GM21786 (cell line): ENCODE measurements at regions not wholly inside any gene's neighbourhood (a gene's known extent, or its start where the extent isn't known, plus 50 kb on each side); places are given as distances from the start of the nearest gene placed in this dataset.
"Not testable (repeated sequence)": the region's sequence is repeated elsewhere in the genome, so short reads cannot be mapped to it uniquely, and the experiment has no call there.

Experiments
- ATAC-seq: cut with Tn5 transposase; IDR thresholded peaks from one replicate; pipeline ENCODE4 v1.9.1; 2021; ENCODE audit not compliant: unreplicated experiment

DNA sequence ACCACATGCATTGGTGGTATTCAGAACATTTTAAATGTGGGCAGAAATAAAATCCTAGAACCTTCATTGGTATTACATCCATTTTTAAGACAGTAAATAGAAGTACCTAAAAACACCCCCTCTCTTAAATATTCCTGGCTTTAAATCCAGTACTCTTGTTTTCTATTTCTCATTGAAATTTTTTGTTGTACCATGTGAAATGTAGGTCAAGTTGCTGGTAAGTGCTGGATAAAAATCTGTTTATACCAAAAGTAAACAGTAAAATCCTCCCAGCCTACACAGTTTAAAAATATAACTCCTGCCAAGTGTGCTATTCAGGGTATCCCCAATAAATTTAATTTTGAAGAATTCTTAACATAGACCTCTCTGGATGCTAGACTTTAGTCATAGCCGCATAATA is 75.0 kb upstream of the FST start:
- no peak for ATAC-seq

GRCh38 chr5:53406630-53407316 is 73.7 kb upstream of the FST start:
- no peak for ATAC-seq

DNA sequence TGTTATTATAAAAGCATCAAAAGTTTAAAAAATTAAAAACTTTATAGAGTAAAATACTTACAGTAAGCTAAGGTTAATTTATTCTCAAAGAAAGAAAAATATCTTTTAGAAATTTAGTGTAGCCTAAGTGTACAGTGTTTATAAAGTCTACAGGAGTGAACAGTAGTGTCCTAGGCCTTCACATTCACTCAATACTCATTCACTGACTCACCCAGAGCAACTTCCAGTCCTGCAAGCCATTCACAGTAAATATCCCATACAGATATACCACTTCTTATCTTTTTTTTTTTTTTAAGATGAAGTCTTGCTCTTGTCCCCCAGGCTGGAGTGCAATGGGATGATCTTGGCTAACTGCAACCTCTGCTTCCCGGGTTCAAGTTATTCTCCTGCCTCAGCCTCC is 73.1 kb upstream of the FST start:
- no peak for ATAC-seq

GRCh38 chr5:53411388-53411787 is 69.0 kb upstream of the FST start:
- no peak for ATAC-seq

DNA sequence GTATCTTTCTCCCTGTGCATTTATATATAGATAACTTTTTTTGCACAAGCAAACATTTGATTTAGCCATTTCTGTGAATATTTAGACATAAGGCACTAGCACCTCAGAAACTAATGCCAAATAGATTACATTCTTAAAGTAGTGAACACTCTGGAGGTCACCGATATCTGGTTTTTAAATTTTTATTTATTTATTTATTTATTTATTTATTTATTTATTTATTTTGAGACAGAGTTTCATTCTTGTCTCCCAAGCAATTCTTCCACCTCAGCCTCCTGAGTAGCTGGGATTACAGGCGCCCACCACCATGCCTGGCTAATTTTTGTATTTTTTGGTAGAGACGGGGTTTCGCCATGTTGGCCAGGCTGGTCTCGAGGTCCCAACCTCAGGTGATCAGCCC is 67.9 kb upstream of the FST start:
- not testable (repeated sequence) for ATAC-seq

DNA sequence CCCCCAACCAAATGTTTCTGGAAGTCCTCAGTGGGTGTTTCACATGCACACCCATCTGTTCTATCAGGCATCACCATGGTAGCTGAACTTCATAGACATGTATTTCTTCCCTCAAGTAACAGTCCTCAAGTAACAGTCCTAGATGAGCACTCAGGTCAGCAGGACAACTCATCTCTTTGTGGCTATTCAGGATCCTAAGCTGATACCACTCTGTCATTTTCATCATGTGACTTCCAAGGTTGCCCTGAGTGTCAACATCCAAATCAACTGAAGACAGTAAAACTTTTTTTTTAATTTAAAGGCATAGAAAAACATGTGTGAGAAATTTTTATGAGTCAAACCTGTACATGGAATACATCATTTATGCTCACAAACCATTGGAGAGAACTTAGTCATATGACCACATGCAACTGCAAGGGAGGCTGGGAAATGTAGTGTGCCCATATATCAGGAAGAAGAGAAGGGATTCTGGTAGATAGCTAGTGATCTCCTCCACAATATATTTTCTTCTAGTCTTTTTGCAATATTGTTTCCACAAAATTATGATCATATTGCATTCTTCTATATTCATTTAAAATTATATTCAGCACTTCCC is 64.2 kb upstream of the FST start:
- ATAC-seq = no peak

- ATAC-seq = no peak
Measured at GRCh38 chr5:53418409-53418808, 62.0 kb upstream of the FST start.

GRCh38 chr5:53418826-53419658 is 61.4 kb upstream of the FST start:
- ATAC-seq = no peak

- no peak for ATAC-seq
Measured at GRCh38 chr5:53422539-53422938, 57.9 kb upstream of the FST start.

DNA sequence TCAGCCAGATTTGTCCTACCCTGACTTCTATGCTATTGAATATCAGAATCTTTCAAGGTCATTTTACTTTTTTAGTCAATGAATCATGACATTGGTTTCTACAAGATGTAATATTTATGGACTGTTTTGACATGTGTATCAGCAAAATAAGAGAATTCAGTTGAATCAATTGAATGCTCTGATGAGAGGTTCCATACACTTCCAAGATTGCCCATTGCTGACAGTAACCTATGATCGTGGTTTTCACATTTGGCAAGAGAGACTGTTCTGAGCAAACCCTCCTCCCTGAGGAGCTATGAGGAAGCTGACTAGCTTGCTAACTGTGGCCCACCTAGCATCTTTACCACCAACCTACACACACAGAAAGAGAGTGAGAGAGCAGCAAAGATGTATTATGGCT is 56.7 kb upstream of the FST start:
- no peak for ATAC-seq

- ATAC-seq = no peak
Measured at GRCh38 chr5:53424686-53425615, 55.5 kb upstream of the FST start.

DNA sequence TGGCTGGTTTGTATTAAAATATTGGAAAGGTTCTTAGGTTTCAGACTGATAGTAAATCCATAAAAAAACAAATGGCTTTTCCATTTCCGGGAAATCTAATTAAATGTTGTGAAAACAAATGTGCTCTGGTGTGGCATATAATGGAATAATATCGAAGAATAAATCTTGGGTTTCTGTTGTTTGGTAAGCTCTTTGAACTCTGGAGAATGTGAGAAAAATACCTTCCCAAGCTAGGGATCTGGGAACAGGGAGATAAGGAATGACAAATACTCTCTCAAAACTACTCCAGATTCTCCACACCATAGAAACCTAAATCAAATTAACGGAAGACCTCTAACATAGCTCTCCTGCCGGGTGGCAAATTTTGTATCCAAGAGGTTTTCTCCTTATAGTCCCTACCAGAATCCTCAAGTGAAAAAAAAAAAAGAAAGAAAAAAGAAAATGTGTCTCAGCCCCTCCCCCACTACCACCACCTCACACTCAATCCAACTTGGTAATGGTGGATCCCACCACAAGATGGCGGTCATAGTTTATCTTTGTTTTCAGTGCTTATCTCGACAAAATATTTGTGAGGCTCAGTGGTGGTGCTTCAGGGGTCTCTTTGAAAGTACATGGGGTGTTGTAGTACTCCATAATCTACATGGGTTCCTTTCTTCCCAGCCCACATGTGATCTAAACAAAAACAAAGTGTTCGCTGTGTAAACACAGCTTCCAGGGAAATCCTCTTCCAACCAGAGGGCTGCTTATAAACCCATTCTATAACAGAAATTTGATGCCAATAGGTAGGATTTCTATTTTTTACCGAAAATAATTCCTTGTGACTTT is 54.5 kb upstream of the FST start:
- no peak for ATAC-seq

- no peak for ATAC-seq
Measured at GRCh38 chr5:53426512-53426830, 54.0 kb upstream of the FST start.

DNA sequence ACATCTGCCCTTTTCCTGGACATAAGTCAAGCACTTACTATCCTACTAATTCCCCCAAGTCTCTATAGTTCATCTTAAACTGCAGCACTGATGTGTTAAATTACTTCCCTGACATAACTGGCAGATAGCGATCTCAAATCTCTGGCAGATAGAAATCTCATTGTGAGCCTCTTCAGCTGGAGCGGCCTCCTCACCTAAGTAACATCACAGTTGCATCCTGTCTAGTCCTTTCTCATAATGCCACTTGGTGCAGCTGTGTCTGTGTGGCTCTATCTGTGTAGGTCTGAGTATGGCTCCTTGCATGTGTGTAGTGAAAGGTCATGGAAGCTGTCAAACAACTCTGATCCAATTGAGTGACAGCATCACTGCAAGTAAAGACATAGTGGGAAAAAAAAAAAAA is 53.6 kb upstream of the FST start:
- no peak for ATAC-seq

- ATAC-seq = no peak
Measured at GRCh38 chr5:53427965-53428364, 52.5 kb upstream of the FST start.

- no peak for ATAC-seq
Measured at GRCh38 chr5:53429706-53430105, 50.7 kb upstream of the FST start.

GRCh38 chr5:53430618-53431252 is 49.7 kb upstream of the FST start:
- no peak for ATAC-seq
